HG03139 (cell line): ENCODE measurements at regions not wholly inside any gene's neighbourhood (a gene's known extent, or its start where the extent isn't known, plus 50 kb on each side); places are given as distances from the start of the nearest gene placed in this dataset.

Experiments used
- ATAC-seq: cut with Tn5 transposase; IDR thresholded peaks from one replicate; pipeline ENCODE4 v1.9.1; 2021; ENCODE audit not compliant: unreplicated experiment

DNA sequence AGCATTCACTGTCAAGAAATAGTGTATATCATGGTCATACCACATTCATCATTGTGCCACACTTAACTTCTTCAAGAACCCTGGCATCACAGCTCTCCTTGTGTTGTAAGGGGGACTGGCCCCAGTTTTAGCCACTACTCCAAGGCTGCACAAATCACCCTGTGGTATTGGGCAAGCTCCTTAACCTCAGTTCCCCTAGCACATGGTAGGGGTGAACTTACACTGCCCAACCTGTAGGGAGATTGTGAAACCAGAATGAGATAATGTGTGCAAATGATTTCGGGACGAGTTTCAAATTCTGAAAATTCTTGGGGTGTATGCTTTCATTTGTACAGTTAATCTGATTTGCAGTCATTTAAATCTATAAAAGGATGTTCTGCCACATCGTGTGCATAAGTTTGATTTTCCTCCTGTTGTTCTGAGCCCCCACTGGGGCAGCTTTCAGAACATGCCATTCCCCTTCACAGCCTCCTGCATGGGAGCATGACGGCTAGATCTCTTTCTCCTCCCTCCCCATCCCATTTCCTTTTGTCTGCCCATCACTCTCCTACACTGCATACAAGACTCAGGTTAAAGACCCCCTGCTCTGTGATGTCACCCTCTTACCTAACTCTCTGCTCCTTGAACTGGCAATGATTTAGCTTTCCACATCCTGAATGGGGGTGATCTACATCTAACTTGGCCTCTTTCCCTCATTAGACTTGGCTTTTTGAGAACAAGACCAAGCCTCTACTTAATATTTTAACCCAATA lies 290.3 kb downstream of the CHRM3 start:
- no peak for ATAC-seq

DNA sequence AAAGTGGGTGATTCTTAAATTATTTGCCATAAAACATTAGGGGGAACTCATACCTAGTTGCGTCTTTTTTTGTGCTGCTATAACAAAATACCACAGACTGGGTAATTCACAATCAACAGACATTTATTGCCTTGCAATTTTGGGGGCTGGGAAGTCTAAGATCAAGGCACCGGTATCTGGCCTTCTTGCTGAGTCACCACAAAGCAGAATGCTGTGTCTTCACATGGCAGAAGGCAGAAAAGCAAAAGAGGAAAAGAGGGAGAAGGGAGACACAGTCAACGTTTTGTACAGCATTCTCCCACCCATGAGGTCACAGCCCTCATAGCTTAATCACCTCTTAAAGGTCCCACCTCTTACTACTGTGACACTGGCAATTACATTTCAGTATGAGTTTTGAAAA lies 291.0 kb downstream of the CHRM3 start:
- ATAC-seq: no peak

DNA sequence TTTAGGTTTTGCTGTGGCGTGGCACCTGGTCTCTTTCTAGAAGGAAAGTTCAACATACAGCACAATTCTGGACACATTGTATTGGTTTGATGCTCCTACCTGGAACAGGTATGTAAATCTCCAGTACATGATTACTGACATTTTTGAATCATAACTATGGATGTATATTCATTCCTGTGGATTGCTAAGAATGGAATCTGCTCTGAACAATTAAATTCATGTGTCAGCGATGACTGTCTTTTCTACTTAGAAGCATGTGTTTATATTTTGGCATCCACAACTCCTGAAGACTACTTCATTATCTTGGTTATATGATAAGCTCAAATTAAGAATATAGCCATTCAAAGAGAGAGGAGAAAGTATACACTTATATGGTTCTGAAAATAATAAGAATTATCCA lies 291.8 kb downstream of the CHRM3 start:
- no peak for ATAC-seq

GRCh38 chr1:239682046-239682445 lies 295.7 kb downstream of the CHRM3 start:
- no peak for ATAC-seq

- ATAC-seq: no peak
Observed at GRCh38 chr1:239682960-239683359, 296.6 kb downstream of the CHRM3 start.

GRCh38 chr1:239686386-239686785 lies 300.0 kb downstream of the CHRM3 start:
- no peak for ATAC-seq

DNA sequence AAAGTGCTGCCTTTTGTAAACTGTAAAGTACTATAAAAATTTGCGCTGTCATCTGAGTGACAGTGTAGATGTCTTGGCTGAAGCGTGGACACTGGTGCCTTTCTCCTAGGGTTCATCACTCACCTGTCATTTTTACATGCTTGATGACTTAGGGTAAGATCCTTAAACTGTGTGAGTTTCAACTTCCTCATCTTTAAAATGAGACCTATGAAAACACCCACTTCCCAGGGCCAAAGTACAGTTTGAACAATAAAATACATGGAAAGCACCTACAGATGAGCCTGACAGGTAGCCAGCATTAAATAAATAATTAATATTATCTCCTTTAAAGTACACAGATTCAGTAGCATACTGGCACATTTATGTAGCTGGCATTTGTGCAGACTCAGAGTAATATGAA lies 309.9 kb downstream of the CHRM3 start:
- ATAC-seq: no peak

DNA sequence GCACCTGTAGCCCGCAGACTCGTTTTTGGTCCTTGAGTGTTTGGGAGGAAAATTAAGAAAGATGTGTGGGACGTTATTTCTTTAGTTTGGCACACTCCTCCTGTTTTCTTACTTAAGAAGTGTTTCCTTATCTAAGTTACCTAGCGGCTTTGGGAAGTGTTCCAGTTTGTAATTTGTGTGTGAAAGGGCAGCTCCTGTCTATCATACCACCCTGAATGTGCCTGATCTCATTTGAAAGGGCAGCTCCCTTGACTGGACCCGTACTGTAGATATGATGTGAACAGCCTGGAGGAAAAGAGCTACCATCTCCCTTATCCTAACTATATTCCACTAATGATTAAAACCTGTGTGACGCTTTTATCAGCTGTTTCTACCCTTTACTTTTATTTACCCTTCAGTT lies 314.3 kb downstream of the CHRM3 start:
- no peak for ATAC-seq

DNA sequence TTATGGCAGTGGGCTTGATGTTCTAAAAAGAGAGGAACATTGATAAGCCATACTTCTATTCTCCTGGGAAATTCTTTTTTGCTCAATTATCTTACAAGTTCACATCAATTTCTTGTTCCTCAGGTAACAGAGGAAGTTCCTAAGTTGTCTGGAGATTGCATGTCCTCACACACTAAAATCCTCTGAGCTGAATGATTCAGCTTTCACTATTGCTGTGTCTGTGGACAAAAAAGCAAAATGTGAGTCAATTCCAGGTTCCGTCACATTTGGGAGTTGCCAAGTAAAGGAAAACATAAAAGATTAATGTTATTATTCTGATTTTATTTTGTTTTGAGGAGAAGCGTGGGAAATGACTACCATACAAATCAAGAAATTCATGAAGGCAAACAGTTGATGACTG lies 316.7 kb downstream of the CHRM3 start:
- ATAC-seq: no peak

- no peak for ATAC-seq
Observed at GRCh38 chr1:239706245-239706892, 320.0 kb downstream of the CHRM3 start.

- no peak for ATAC-seq
Observed at GRCh38 chr1:239707615-239708014, 321.2 kb downstream of the CHRM3 start.

GRCh38 chr1:239708622-239709021 lies 322.3 kb downstream of the CHRM3 start:
- no peak for ATAC-seq

- ATAC-seq: no peak
Observed at GRCh38 chr1:239711768-239712167, 325.4 kb downstream of the CHRM3 start.

DNA sequence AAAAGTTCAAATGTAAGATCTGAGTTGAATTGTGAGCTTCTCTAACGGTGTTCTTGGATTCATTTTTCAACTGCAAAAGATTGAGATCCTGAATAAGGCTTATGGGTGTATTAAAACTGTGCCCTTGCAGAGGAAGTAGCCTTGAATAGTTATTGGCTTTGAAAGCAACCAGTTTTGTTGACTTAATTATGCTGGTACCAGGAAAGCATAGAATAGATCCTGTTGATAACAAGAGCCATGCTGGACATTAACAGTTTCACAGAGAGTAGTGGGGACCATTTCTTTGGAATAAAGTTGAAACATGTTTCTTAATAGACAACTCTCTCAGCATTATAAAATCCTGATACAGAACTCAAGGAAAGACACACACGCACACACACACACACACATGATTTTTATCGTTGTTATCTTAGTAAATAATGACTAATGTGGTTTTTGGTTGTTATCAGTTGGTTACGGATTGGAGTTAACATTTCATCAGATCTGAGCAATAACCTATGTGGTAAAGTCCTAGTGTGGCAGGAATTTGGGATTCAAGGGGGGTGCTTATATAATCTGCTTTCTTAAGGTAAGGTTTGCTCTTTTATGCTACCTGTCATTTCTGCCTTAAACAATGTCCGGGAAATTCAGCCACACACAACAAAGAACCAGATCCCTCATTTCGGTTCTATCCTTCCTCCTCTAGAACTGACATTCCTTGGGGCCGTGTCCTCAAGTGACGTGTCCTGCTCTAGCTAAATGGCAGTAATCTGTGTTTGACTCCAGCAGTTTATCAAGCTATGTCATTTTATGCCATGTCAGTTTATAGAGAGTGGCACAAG lies 330.9 kb downstream of the CHRM3 start:
- no peak for ATAC-seq

DNA sequence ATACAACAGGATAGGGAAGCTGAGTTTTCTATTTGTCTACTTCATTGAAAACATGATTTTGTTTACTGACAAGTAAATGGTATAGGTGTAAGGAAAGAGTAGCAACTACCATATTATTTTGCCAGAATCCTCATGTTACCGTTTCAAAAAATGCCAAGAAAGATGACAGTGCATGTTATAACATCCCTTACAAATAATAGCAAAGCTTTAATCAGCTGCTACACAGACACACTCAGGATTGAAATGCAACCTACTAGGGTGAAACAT lies 331.5 kb downstream of the CHRM3 start:
- no peak for ATAC-seq

- no peak for ATAC-seq
Observed at GRCh38 chr1:239718571-239718970, 332.2 kb downstream of the CHRM3 start.

DNA sequence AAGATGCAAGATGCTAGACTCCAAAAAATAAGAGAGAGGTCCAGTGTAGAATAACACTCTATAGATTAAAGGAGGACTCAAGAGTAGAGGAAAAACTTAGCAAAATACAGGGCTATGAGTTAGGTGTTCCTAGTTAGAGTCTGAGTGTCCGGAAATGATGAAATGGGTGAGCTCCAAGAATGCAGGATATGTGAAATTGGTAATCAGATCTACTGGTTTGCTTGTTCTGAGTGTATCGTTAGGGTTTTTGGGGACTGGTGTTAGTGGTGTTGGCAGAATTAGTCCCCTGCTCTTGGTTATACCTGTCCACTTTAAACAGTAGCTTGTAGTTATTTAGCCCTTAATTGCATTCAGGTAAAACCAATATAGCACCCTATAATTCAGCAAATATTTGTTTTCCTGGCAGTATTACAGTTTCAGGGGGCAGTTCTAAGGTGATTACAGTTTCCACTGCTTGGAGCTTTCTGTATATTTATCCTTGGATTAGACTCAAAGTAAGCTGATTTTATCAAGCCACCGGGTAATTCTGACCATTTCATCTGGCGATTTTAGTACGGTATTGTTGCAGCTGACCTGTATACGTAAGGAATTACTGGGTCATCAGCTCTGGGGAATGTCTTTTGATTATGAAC lies 332.7 kb downstream of the CHRM3 start:
- ATAC-seq: no peak

- no peak for ATAC-seq
Observed at GRCh38 chr1:239719642-239720258, 333.4 kb downstream of the CHRM3 start.

- ATAC-seq: no peak
Observed at GRCh38 chr1:239722035-239722434, 335.7 kb downstream of the CHRM3 start.

DNA sequence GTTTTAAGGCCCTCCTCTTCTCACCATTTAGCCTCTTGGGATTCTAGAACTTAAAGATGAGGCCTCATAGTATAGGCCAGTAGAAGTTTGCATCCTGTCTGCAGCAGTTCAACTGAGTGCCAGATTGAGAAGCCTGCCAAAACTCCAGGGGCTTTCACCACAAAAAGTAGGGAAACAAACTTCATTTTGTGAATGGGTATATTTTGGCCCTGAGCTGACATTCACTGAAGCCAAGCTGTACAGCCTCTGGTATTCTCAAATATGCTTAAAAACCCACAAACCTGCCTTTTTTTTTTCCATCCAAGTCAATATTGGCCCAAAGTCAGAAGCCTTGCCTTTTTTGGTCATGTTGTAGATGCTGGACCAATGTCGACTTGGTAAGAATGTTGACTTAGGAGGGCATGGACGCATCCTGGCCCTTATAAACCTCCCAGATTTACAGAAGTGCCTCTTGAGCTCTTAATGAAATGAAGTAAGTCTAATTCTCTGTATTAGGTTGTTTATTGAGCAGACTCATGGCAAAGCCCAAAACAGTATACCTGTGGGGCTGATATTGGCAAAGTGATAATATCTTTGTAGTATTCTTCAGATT lies 337.5 kb downstream of the CHRM3 start:
- no peak for ATAC-seq

GRCh38 chr1:239725371-239725770 lies 339.0 kb downstream of the CHRM3 start:
- ATAC-seq: no peak
